HFF-Myc (cell line): ENCODE measurements at regions not wholly inside any gene's neighbourhood (a gene's known extent, or its start where the extent isn't known, plus 50 kb on each side); places are given as distances from the start of the nearest gene placed in this dataset.

Experiments
- DNase-seq: peaks from one replicate; pipeline ENCODE4 v3.0.0-alpha.2; 2011; ENCODE audit warnings: low read depth; ENCODE audit errors: extremely low read depth
- H3K4me3 ChIP-seq: replicated peaks from 2 replicates; pipeline ENCODE4 v1.5.1; 2011; ENCODE audit warnings: low read depth, mild to moderate bottlenecking, control low read depth, low read length
- CTCF ChIP-seq: IDR thresholded peaks from 2 replicates; pipeline ENCODE4 v1.5.1; 2012; ENCODE audit warnings: mild to moderate bottlenecking, low read depth, low read length, control low read depth; ENCODE audit errors: missing control alignments

GRCh38 chr7:49618028-49618427, 155.4 kb upstream of the VWC2 start:
- H3K4me3 ChIP-seq = no peak overlapping the region

DNA sequence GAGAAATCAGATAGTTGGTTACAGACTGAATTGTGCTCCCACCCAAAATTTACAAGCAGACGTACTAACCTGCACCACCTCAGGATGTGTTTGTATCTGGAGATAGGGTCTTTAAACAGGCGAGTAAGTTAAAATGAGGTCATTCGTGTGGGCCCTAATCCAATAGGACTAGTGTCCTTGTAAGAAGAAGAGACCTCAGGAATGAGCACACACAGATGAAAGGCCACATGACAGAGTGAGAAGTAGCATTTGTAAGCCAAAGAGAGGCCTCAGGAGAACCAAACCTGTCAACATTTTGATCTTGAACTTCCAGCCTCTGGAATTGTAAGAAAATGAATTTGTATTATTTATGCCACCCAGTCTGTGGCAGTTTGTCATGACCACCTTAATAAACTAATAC, 149.5 kb upstream of the VWC2 start:
- no peak for DNase-seq
- H3K4me3 ChIP-seq = no peak overlapping the region
- no peak for TF ChIP-seq CTCF

More at GRCh38 chr7:49618028-49618427, 155.4 kb upstream of the VWC2 start:
- no peak for TF ChIP-seq CTCF
- DNase-seq = no peak

GRCh38 chr7:49624611-49625010, 148.8 kb upstream of the VWC2 start:
- no peak overlapping the region for H3K4me3 ChIP-seq
- DNase-seq = no peak
- no peak for TF ChIP-seq CTCF

DNA sequence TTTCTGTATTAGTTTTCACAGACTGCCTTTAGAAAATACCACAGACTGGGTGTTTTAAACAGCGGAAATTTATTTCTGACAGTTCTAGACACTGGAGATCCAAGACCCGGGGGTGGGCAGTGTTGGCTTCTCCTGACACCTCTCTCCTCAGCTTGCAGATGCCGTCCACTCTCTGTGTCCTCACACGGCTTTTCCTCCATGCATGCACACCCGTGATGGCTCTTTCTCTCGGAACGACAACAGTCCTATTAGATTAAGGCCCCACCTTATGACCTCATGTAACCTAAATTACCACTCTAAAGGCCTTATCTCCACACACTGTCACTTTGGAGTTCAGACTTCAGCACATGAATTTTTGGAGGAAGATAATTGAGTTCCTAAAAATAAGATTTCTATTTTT, 142.9 kb upstream of the VWC2 start:
- no peak overlapping the region for H3K4me3 ChIP-seq
- no peak for TF ChIP-seq CTCF
- DNase-seq = no peak

DNA sequence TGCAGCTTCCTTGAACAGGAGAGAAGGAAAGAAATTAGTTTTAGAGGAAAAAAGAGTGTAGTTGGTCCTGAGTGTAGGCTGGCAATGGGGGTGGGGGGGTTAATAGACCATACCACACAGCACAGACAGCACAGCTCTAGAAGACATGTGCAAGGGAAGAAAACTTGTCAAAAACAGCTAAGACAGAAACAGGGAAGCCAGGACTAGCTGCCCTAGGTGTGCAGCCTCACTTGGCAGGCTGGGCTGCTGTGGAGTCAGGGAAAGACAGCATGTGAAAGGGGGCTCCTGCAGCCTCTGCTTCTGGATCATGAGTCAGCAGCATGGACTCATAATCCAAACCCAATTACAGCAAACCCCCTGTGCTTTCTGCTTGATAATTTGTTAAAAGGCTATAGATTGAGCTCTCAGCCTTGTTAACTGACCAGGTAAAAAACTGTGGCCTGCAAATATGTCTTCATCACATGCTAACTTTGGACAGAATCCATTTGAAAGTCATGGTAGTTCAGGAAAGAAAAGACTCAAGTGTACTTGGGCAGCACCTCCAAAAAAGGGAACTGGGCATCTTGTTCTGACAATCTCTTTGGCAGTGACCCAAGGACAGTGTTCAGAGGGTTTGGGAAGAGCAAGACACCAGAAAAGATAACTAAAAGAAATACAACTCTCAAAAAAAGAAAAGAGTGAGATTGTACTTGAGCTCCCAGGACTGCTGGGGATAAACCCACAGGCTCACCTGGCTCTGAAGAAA, 142.2 kb upstream of the VWC2 start:
- DNase-seq = no peak
- no peak overlapping the region for H3K4me3 ChIP-seq
- no peak for TF ChIP-seq CTCF

- no peak for TF ChIP-seq CTCF
- no peak overlapping the region for H3K4me3 ChIP-seq
- DNase-seq = no peak
Observed at GRCh38 chr7:49631960-49632359, 141.5 kb upstream of the VWC2 start.

GRCh38 chr7:49635800-49636199, 137.6 kb upstream of the VWC2 start:
- H3K4me3 ChIP-seq = no peak overlapping the region
- DNase-seq = no peak
- TF ChIP-seq CTCF = no peak
